Erythroblast (primary cell): ENCODE measurements at regions not wholly inside any gene's neighbourhood (a gene's known extent, or its start where the extent isn't known, plus 50 kb on each side); places are given as distances from the start of the nearest gene placed in this dataset.
"Not testable (repeated sequence)": the region's sequence is repeated elsewhere in the genome, so short reads cannot be mapped to it uniquely, and the experiment has no call there.

Experiments used
- DNase-seq, 2 experiments: peaks; one replicate each; lab custom pipeline; 2025; lab: John Stamatoyannopoulos, UW
- GATA1 ChIP-seq: IDR thresholded peaks from 2 replicates; pipeline ENCODE4 v1.6.1; 2011; ENCODE audit warnings: low read depth, mild to moderate bottlenecking, control low read depth, low read length, moderate library complexity
- POLR2A ChIP-seq: IDR thresholded peaks from 2 replicates; pipeline ENCODE4 v1.6.1; 2011; ENCODE audit warnings: mild to moderate bottlenecking, low read length

- TF ChIP-seq POLR2A = no peak
- no peak for TF ChIP-seq GATA1
- DNase-seq = no peak
These were observed 719.7 kb upstream of the CDH8 start for GRCh38 chr16:62755938-62756337.

- no peak for DNase-seq
- TF ChIP-seq POLR2A (no peak), GATA1 (no peak)
These were observed 716.6 kb upstream of the CDH8 start for GRCh38 chr16:62752854-62753253.

- TF ChIP-seq POLR2A (no peak), GATA1 (no peak)
These were observed 715.0 kb upstream of the CDH8 start for GRCh38 chr16:62751218-62751617.

GRCh38 chr16:62741692-62742091 lies 705.5 kb upstream of the CDH8 start:
- DNase-seq = no peak
- TF ChIP-seq POLR2A (no peak), GATA1 (no peak)

More at GRCh38 chr16:62751218-62751617, 715.0 kb upstream of the CDH8 start:
- DNase-seq = no peak

GRCh38 chr16:62738666-62739460 lies 702.6 kb upstream of the CDH8 start:
- DNase-seq = no peak
- TF ChIP-seq GATA1 = no peak
- TF ChIP-seq POLR2A = no peak

GRCh38 chr16:62732092-62732491 lies 695.9 kb upstream of the CDH8 start:
- DNase-seq = no peak
- TF ChIP-seq GATA1 (no peak), POLR2A (no peak)

GRCh38 chr16:62724670-62725269 lies 688.5 kb upstream of the CDH8 start:
- not testable (repeated sequence) for DNase-seq

GRCh38 chr16:62720651-62721050 lies 684.4 kb upstream of the CDH8 start:
- no peak for DNase-seq
- TF ChIP-seq GATA1 (no peak), POLR2A (no peak)

GRCh38 chr16:62717026-62717425 lies 680.8 kb upstream of the CDH8 start:
- no peak for DNase-seq
- TF ChIP-seq GATA1 (no peak), POLR2A (no peak)

- no peak for DNase-seq
- TF ChIP-seq GATA1 (no peak), POLR2A (no peak)
These were observed 679.5 kb upstream of the CDH8 start for GRCh38 chr16:62715701-62716100.

- DNase-seq = no peak
These were observed 676.3 kb upstream of the CDH8 start for GRCh38 chr16:62712566-62712965.

GRCh38 chr16:62711797-62712196 lies 675.6 kb upstream of the CDH8 start:
- TF ChIP-seq POLR2A = no peak
- no peak for TF ChIP-seq GATA1
- no peak for DNase-seq

More at GRCh38 chr16:62712566-62712965, 676.3 kb upstream of the CDH8 start:
- TF ChIP-seq POLR2A = no peak
- TF ChIP-seq GATA1 = no peak

- no peak for TF ChIP-seq GATA1
- no peak for TF ChIP-seq POLR2A
These were observed 673.6 kb upstream of the CDH8 start for GRCh38 chr16:62709794-62710193.

GRCh38 chr16:62701426-62701825 lies 665.2 kb upstream of the CDH8 start:
- DNase-seq = no peak
- TF ChIP-seq POLR2A (no peak), GATA1 (no peak)

More at GRCh38 chr16:62709794-62710193, 673.6 kb upstream of the CDH8 start:
- no peak for DNase-seq
